HEK293 (cell line): ENCODE measurements at regions not wholly inside any gene's neighbourhood (a gene's known extent, or its start where the extent isn't known, plus 50 kb on each side); places are given as distances from the start of the nearest gene placed in this dataset.

Experiments
- CTCF ChIA-PET: fragments of 350-600 bp; formaldehyde crosslinking; extraction: SDS; loops from one replicate; lab custom pipeline; 2021; ENCODE audit warnings: antibody characterized with exemption; lab: Yijun Ruan, JAX
- POLR2A ChIA-PET: fragments of 300-600 bp; formaldehyde crosslinking; extraction: SDS; loops from one replicate; lab custom pipeline; 2020; ENCODE audit warnings: antibody characterized with exemption, inconsistent platforms; lab: Yijun Ruan, JAX
- H3K27ac ChIP-seq: fragments of 200-500 bp; sonication (Bioruptor generic); 2 replicates; pipeline ENCODE4 v1.5.1; 2014; ENCODE audit warnings: low read depth, low read length, control low read depth, inconsistent platforms; ENCODE audit errors: extremely low read depth
- H3K36me3 ChIP-seq, 2 experiments: fragments of 200-500 bp in 1 of 2; sonication (Bioruptor generic) in 1 of 2; 1 replicate in 1 of 2; 2 replicates in 1 of 2; pipeline ENCODE4 v1.5.1; 2014 to 2017; ENCODE audit warnings: inconsistent platforms in 2 of 2, low read length in 2 of 2; ENCODE audit not compliant: control insufficient read depth in 2 of 2, insufficient read depth in 1 of 2
- H3K4me1 ChIP-seq: fragments of 200-500 bp; sonication (Bioruptor generic); 2 replicates; pipeline ENCODE4 v1.5.1; 2014; ENCODE audit warnings: mild to moderate bottlenecking, low read length, inconsistent platforms; ENCODE audit not compliant: control insufficient read depth, insufficient read depth
- H3K4me3 ChIP-seq: 2 replicates; pipeline ENCODE4 v1.5.1; 2011; ENCODE audit warnings: low read depth, mild to moderate bottlenecking, control low read depth, low read length, moderate library complexity
- H3K9me3 ChIP-seq: fragments of 200-500 bp; sonication (Bioruptor generic); 2 replicates; pipeline ENCODE4 v1.5.1; 2014; ENCODE audit warnings: low read depth, low read length, inconsistent platforms; ENCODE audit not compliant: control insufficient read depth, insufficient read depth
- ELK4 ChIP-seq: IDR thresholded peaks from 2 replicates; pipeline ENCODE4 v1.6.1; 2011; ENCODE audit warnings: mild to moderate bottlenecking, low read depth, low read length, borderline replicate concordance
- INSM2 ChIP-seq: fragments of 450-650 bp; formaldehyde crosslinking; IDR thresholded peaks from 2 replicates; pipeline ENCODE4 v1.5.1; 2016; ENCODE audit warnings: missing biosample characterization, missing genetic modification characterization
- PATZ1 ChIP-seq: fragments of 450-650 bp; formaldehyde crosslinking; IDR thresholded peaks from 2 replicates; pipeline ENCODE4 v1.5.1; 2016; ENCODE audit warnings: missing biosample characterization, missing genetic modification characterization
- PRDM2 ChIP-seq: fragments of 450-650 bp; formaldehyde crosslinking; IDR thresholded peaks from 2 replicates; pipeline ENCODE4 v1.5.1; 2016; ENCODE audit warnings: missing biosample characterization, missing genetic modification characterization, borderline replicate concordance
- YY2 ChIP-seq: fragments of 450-650 bp; formaldehyde crosslinking; IDR thresholded peaks from 2 replicates; pipeline ENCODE4 v1.5.1; 2016; ENCODE audit warnings: missing biosample characterization, missing genetic modification characterization
- ZFP69B ChIP-seq: fragments of 450-650 bp; formaldehyde crosslinking; IDR thresholded peaks from 2 replicates; pipeline ENCODE4 v1.5.1; 2016; ENCODE audit warnings: missing biosample characterization, missing genetic modification characterization
- ZNF155 ChIP-seq: fragments of 450-650 bp; formaldehyde crosslinking; IDR thresholded peaks from 2 replicates; pipeline ENCODE4 v1.5.1; 2016; ENCODE audit warnings: missing biosample characterization, missing genetic modification characterization
- ZNF18 ChIP-seq: fragments of 450-650 bp; formaldehyde crosslinking; IDR thresholded peaks from 2 replicates; pipeline ENCODE4 v1.5.1; 2016; ENCODE audit warnings: missing biosample characterization, missing genetic modification characterization
- ZNF202 ChIP-seq: fragments of 450-650 bp; formaldehyde crosslinking; IDR thresholded peaks from 2 replicates; pipeline ENCODE4 v1.5.1; 2016; ENCODE audit warnings: missing biosample characterization, missing genetic modification characterization, borderline replicate concordance
- ZNF426 ChIP-seq: fragments of 450-650 bp; formaldehyde crosslinking; IDR thresholded peaks from 2 replicates; pipeline ENCODE4 v1.5.1; 2017; ENCODE audit warnings: missing biosample characterization, missing genetic modification characterization, mild to moderate bottlenecking, inconsistent platforms, moderate library complexity
- ZNF488 ChIP-seq: fragments of 450-650 bp; formaldehyde crosslinking; IDR thresholded peaks from 2 replicates; pipeline ENCODE4 v1.5.1; 2016; ENCODE audit warnings: missing biosample characterization, missing genetic modification characterization
- ZNF555 ChIP-seq: fragments of 450-650 bp; formaldehyde crosslinking; conservative IDR thresholded peaks from 2 replicates; pipeline ENCODE4 v1.5.1; 2017; ENCODE audit warnings: missing biosample characterization, mild to moderate bottlenecking, missing genetic modification characterization, inconsistent platforms
- ZNF580 ChIP-seq: fragments of 450-650 bp; formaldehyde crosslinking; IDR thresholded peaks from 2 replicates; pipeline ENCODE4 v1.5.1; 2016; ENCODE audit warnings: missing biosample characterization, missing genetic modification characterization
- ZNF621 ChIP-seq: fragments of 450-650 bp; formaldehyde crosslinking; IDR thresholded peaks from 2 replicates; pipeline ENCODE4 v1.5.1; 2017; ENCODE audit warnings: missing biosample characterization, missing genetic modification characterization
- ZNF639 ChIP-seq: fragments of 450-650 bp; formaldehyde crosslinking; IDR thresholded peaks from 2 replicates; pipeline ENCODE4 v1.5.1; 2016; ENCODE audit warnings: missing biosample characterization, missing genetic modification characterization
- ZNF677 ChIP-seq: fragments of 450-650 bp; IDR thresholded peaks from 2 replicates; pipeline ENCODE4 v1.5.0; 2018; ENCODE audit warnings: missing biosample characterization, mild to moderate bottlenecking, missing genetic modification characterization, moderate library complexity
- ZNF701 ChIP-seq: fragments of 450-650 bp; formaldehyde crosslinking; IDR thresholded peaks from 2 replicates; pipeline ENCODE4 v1.5.1; 2016; ENCODE audit warnings: missing biosample characterization, missing genetic modification characterization
- ZNF785 ChIP-seq: fragments of 450-650 bp; formaldehyde crosslinking; IDR thresholded peaks from 2 replicates; pipeline ENCODE4 v1.5.1; 2016; ENCODE audit warnings: missing biosample characterization, missing genetic modification characterization

- Histone ChIP-seq H3K36me3 (no peaks in the 10 kb centered on the region), H3K9me3 (no peaks in the 10 kb centered on the region)
- CTCF ChIA-PET = interaction anchor here (0.7 to 1.2 kb wide), 3 partner anchors 12 to 220 kb away, joined by 3 read pairs; no protein-coding TSS in a partner anchor
- TF ChIP-seq ZNF202 (tag by site-specific recombination) (no peak), ZNF639 (tag by site-specific recombination) (no peak), PATZ1 (no peak), ZNF580 (no peak), ZNF621 (tag by site-specific recombination) (no peak), ZNF155 (tag by site-specific recombination) (no peak), ZNF426 (no peak), ZNF677 (tag by site-specific recombination) (no peak), ZNF785 (no peak), YY2 (tag by site-specific recombination) (no peak), ZNF555 (tag by site-specific recombination) (no peak), ELK4 (no peak), ZNF18 (tag by site-specific recombination) (no peak), ZNF488 (tag by site-specific recombination) (no peak), ZFP69B (tag by site-specific recombination) (no peak)
- TF ChIP-seq, all 188 proteins: peak for 0
- no peaks in the 10 kb centered on the region for H3K4me1 ChIP-seq
- no peak overlapping the region for H3K4me3 ChIP-seq
- no peak overlapping the region for H3K27ac ChIP-seq
- POLR2A ChIA-PET = no interaction called here
These were observed 231.4 kb upstream of the ECI2 start for GRCh38 chr6:4366635-4367395.

GRCh38 chr6:4365686-4366085 is 230.3 kb upstream of the ECI2 start:
- no peaks in the 10 kb centered on the region for H3K36me3 ChIP-seq
- no peak overlapping the region for H3K4me3 ChIP-seq
- H3K4me1 ChIP-seq = no peaks in the 10 kb centered on the region
- H3K9me3 ChIP-seq = no peaks in the 10 kb centered on the region
- no peak overlapping the region for H3K27ac ChIP-seq
- POLR2A ChIA-PET = no interaction called here
- CTCF ChIA-PET = interaction anchor here (0.6 to 1.2 kb wide), 3 partner anchors 12 to 219 kb away, joined by 3 read pairs; no protein-coding TSS in a partner anchor
- TF ChIP-seq ZNF202 (tag by site-specific recombination) (no peak), PRDM2 (no peak), ZNF701 (no peak), INSM2 (tag by site-specific recombination) (no peak)
